Adrenal gland (tissue), 5 donors: ENCODE measurements at regions not wholly inside any gene's neighbourhood (a gene's known extent, or its start where the extent isn't known, plus 50 kb on each side); places are given as distances from the start of the nearest gene placed in this dataset.

Experiments
- CTCF ChIP-seq, 6 experiments: fragments of 450-650 bp in 4 of 6; fragments of 200-600 bp in 2 of 6; sonication (generic) in 1 of 6; IDR thresholded peaks; 1 replicate in 5 of 6; 2 replicates in 1 of 6; pipeline versions ENCODE4 v1.5.1 to v1.8.0; 2016 to 2021; ENCODE audit warnings: antibody characterized with exemption in 6 of 6, mild to moderate bottlenecking in 2 of 6, moderate library complexity in 1 of 6
- POLR2A ChIP-seq, 2 donors: fragments of 450-650 bp; IDR thresholded peaks; one replicate each; pipeline ENCODE4 v1.6.1; 2017; ENCODE audit warnings: antibody characterized with exemption in 2 of 2, mild to moderate bottlenecking in 2 of 2, moderate library complexity in 1 of 2
- donor health status: DM: no; HTN: no; CAD: no.

DNA sequence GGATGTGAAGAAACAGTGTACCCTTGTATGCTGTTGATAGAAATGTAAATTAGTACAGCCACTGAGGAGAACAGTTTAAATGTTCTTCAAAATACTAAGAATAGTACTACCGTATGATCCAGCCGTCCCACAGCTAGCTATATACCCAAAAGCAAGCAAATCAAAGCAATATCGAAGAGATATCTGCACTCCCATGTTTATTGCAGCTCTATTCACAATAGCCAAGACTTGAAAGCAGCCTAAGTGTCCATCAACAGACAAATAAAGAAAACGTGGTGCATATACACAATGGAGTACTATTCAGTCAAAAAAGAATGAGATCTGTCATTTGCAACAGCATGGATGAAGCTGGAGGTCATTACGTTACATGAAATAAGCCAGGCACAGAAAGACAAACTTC, 88.5 kb upstream of the SLC38A4 start:
- TF ChIP-seq POLR2A (IDR thresholded peaks at IDR 0.05) (no peak), CTCF (IDR thresholded peaks at IDR 0.05) (no peak)
